DND-41 (cell line): ENCODE measurements at regions not wholly inside any gene's neighbourhood (a gene's known extent, or its start where the extent isn't known, plus 50 kb on each side); places are given as distances from the start of the nearest gene placed in this dataset.

Source experiments
- CTCF ChIP-seq: IDR thresholded peaks from 2 replicates; pipeline ENCODE4 v1.5.1; 2012; ENCODE audit warnings: borderline replicate concordance, low read length, moderate library complexity, mild to moderate bottlenecking; ENCODE audit not compliant: poor library complexity, severe bottlenecking; ENCODE audit errors: extremely low read depth
- EZH2 ChIP-seq: IDR thresholded peaks from 3 replicates; pipeline ENCODE4 v1.6.1; 2012; ENCODE audit warnings: borderline replicate concordance, low read depth, mild to moderate bottlenecking, moderate library complexity, low read length, inconsistent platforms; ENCODE audit not compliant: severe bottlenecking

GRCh38 chr17:33457477-33457876, 164.4 kb upstream of the ASIC2 start:
- TF ChIP-seq CTCF, result no peak
- TF ChIP-seq EZH2, result no peak
